Hepatocyte (in vitro differentiated cells): ENCODE measurements at regions not wholly inside any gene's neighbourhood (a gene's known extent, or its start where the extent isn't known, plus 50 kb on each side); places are given as distances from the start of the nearest gene placed in this dataset.

ENCODE experiments used
- CTCF ChIP-seq: fragments of 200-600 bp; sonication (generic); IDR thresholded peaks from 2 replicates; pipeline ENCODE4 v1.5.1; 2016; ENCODE audit warnings: antibody characterized with exemption, mild to moderate bottlenecking; ENCODE audit not compliant: poor library complexity
- EZH2phosphoT487 ChIP-seq: fragments of 200-600 bp; sonication (generic); IDR thresholded peaks from one replicate; pipeline ENCODE4 v1.6.1; 2018; ENCODE audit warnings: antibody characterized with exemption, mild to moderate bottlenecking, low read depth, moderate library complexity; ENCODE audit not compliant: unreplicated experiment, severe bottlenecking

DNA sequence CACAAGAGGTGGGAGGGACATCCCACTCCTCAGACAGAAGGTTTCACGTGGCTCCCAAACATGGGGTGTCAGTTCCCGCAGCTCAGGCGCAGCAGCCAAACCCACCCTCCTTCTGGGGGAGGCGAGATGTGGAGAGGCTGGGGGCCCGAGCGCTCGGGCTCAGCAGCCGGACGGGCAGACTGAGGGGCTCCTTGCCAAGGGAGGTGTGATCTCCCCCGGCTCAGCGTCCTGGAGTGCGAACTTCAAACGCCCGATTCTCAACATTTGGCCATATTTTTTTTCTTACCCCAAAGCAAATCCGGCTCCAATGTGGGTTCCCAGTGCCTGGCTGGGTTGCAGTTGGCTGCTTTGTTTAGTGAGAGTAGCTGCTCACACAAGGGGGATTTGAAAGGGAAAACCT is 477.9 kb downstream of the MN1 start:
- no peak for TF ChIP-seq EZH2phosphoT487
- TF ChIP-seq CTCF = no peak
